ENCODE measurements at regions not wholly inside any gene's neighbourhood (a gene's known extent, or its start where the extent isn't known, plus 50 kb on each side); places are given as distances from the start of the nearest gene placed in this dataset.

DNA sequence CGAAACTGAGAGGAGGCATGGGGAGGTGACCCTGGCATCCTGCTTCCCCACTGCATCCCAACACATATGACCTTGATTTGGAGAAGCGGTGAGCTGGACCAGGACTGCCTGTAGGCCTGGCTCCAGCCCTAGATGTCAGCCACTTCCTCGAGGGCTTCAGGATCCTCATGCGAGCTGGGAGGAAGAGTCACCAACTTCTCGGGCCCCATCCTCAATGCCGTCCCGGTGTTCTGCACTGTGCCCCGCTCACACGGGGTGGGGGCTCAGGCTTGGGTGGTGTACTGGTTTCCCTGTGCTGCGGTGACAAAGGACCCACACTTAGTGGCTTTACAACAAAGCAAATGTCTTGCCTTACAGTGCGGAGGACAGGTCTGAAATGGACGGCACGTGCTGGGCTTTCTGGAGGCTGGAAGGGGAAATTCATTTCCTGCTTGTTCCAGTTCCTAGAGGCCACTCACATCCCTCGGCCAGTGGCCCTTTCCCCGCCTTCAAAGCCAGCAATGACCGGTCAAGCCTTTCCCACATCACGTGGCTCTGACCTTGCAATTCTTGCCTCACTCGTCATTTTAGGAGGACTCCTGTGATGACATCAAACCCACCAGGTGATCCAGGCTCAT lies 298.1 kb upstream of the RTL1 start (continued):
- TF ChIP-seq REST (IDR thresholded peaks at IDR 0.05; ENCODE audit: low read depth): no peak
- TF ChIP-seq, protein P1, sequence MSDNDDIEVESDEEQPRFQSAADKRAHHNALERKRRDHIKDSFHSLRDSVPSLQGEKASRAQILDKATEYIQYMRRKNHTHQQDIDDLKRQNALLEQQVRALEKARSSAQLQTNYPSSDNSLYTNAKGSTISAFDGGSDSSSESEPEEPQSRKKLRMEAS (IDR thresholded peaks at IDR 0.05): no peak

- no peak overlapping the region for H3K4me3 ChIP-seq (replicated peaks in 1 of 2; ENCODE audit: low read depth in 1 of 2, low read length in 2 of 2)
- POLR2A ChIA-PET: no interaction called here
- no peaks in the 10 kb centered on the region for H3K36me3 ChIP-seq (ENCODE audit: control insufficient read depth in 1 of 2, insufficient read depth in 2 of 2, low read length in 2 of 2)
- no peaks in the 10 kb centered on the region for H3K9me2 ChIP-seq (ENCODE audit: insufficient read depth)
- no peak overlapping the region for H2AFZ ChIP-seq (ENCODE audit: low read depth, low read length, poor library complexity, severe bottlenecking)
- H4K20me1 ChIP-seq (ENCODE audit: insufficient read depth): no peaks in the 10 kb centered on the region
- no peaks in the 10 kb centered on the region for H3K79me2 ChIP-seq (ENCODE audit: insufficient read depth, low read length)
- H3K27me3 ChIP-seq (ENCODE audit: insufficient read depth, low read length): no peaks in the 10 kb centered on the region
- peaks cover 0 to 3% of the 10 kb centered on the region in 2 experiments; a peak in 1 of 4 replicates for H3K4me1 ChIP-seq (ENCODE audit: control insufficient read depth in 1 of 2, insufficient read depth in 2 of 2, low read length in 2 of 2)
- 0 out of 4 replicates have a peak, but pooled peaks cover 0 to 3% of the 10 kb centered on the region in 2 experiments for H3K9me3 ChIP-seq (ENCODE audit: control insufficient read depth in 1 of 2, insufficient read depth in 1 of 2, low read depth in 1 of 2, low read length in 2 of 2)
- CTCF ChIA-PET: no interaction called here
- DNase-seq (ENCODE audit: low read depth, low spot score) (no peak), ATAC-seq (no peak)
- H3K4me2 ChIP-seq (ENCODE audit: low read length): no peak overlapping the region
- no peak overlapping the region for H3K9ac ChIP-seq (ENCODE audit: low read length)
- RAD21 ChIA-PET (ENCODE audit: low non-redundant PET in 1 of 2, low total read pairs in 2 of 2, uncharacterized antibody in 2 of 2, unreplicated experiment in 2 of 2): no interaction called here
- no peak overlapping the region for H3K27ac ChIP-seq (ENCODE audit: low read depth, low read length)
- TF ChIP-seq, protein P2, sequence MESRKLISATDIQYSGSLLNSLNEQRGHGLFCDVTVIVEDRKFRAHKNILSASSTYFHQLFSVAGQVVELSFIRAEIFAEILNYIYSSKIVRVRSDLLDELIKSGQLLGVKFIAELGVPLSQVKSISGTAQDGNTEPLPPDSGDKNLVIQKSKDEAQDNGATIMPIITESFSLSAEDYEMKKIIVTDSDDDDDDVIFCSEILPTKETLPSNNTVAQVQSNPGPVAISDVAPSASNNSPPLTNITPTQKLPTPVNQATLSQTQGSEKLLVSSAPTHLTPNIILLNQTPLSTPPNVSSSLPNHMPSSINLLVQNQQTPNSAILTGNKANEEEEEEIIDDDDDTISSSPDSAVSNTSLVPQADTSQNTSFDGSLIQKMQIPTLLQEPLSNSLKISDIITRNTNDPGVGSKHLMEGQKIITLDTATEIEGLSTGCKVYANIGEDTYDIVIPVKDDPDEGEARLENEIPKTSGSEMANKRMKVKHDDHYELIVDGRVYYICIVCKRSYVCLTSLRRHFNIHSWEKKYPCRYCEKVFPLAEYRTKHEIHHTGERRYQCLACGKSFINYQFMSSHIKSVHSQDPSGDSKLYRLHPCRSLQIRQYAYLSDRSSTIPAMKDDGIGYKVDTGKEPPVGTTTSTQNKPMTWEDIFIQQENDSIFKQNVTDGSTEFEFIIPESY (IDR thresholded peaks at IDR 0.05; ENCODE audit: extremely low read depth, insufficient replicate concordance, low read length): no peak
- TF ChIP-seq EZH2phosphoT487 (IDR thresholded peaks at IDR 0.05; ENCODE audit: borderline replicate concordance) (no peak), ATF3 (IDR thresholded peaks at IDR 0.05) (no peak), JUND (IDR thresholded peaks at IDR 0.05) (no peak), CTCF (IDR thresholded peaks at IDR 0.05 in 2 of 3, conservative IDR thresholded peaks at IDR 0.05 in 1 of 3; ENCODE audit: borderline replicate concordance in 1 of 3, insufficient read depth in 1 of 3, low read depth in 2 of 3, low read length in 2 of 3) (no peak)
- no TSS peak for BruUV-seq (replicated peaks)
- intact Hi-C loops (cut with micrococcal nuclease): no loop called here
Observed at GRCh38 chr14:101202627-101203404, 299.3 kb upstream of the RTL1 start.
